ENCODE measurements at regions not wholly inside any gene's neighbourhood (a gene's known extent, or its start where the extent isn't known, plus 50 kb on each side); places are given as distances from the start of the nearest gene placed in this dataset.

DNA sequence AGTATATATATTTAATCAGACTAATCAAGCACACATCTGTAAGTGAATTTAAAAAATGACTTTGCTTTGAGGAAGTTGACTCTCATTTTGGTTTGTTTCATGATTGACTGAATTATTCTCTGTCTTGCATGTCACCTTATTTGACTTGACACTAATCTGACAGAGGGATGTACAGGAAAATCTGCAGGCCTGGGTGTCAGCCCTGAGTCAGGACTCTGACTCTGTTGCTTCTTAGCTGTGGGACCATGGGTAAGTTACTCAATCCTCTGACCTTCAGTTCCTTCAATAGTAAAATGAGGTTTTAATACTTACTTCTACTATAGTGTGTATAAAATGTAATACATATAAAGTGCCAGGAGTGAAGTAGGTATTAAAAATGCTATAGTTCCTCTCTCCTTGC is 415.9 kb downstream of the ARHGEF28 start:
- no peak for DNase-seq

DNA sequence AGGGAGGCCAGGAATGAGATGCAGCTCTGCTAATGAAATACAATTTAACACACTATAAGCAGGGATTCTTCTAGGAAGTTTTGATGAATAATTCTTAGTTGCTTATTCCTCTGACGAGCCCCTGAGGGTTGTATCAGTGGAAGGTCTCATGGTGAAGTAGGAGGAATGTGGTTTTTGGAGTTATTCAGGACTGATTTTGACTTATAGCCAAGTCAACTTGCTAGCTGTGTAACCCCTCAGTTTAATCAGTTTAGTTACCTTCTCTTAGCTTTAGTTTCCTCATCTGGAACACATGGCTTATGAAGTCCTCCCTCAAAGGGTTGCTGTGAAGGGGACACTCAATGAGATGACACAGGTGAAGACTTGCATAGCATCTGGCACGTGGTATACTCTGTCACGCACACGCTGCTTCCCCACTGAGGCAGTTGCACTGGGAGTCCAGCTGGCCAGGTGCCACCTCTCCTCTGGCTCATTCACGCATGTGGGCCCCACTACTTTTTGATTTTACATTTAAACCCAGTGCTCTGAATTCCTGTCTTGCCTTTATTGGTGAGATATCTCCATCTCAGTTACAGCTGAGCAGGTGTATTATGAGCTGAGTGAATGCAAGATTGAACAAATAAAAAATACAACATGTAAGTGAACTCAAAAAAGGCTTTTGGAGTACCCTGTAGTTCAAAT is 415.0 kb downstream of the ARHGEF28 start:
- DNase-seq = no peak

DNA sequence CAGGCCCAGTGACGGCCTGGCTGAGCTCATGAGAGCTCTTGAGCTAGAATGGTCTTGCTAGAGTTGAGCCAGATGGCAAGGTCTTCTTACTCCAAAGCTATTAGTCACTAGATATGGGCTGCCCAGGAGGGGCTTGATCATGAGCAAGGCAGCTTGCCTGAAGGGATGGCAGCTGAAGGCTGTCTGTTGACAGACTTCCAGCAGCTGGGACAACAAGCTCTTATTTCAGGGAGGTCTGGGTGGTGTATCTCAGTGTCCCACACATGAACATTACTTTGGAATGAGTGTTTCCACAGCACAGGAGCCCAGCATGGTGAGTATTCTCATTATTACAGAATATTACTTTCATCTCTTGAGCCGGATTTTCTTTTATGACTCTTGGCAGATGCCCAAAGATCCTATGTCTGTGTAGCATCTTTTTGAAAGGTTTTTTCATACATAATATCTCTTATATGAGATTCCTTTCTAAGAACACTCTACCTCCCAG is 414.1 kb downstream of the ARHGEF28 start:
- DNase-seq = no peak

DNA sequence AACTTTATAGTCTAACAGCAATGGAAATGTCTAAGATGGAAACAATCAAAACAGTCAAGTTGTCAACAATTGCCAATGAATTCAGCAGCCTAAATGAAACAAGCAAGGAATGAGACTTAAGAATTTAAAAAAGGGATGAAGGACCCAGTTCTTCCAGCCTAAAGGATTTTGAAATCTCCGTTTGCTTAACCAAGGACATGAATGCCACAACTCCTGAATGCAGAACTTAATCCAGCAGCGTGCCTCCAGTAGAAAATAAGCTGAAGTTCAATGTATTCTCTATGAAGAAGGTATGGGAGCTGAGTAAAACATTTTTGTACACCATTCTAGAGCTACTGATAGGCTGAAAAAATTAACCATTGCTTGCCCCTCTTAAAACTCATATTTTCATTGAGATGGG is 411.3 kb downstream of the ARHGEF28 start:
- no peak for DNase-seq

DNA sequence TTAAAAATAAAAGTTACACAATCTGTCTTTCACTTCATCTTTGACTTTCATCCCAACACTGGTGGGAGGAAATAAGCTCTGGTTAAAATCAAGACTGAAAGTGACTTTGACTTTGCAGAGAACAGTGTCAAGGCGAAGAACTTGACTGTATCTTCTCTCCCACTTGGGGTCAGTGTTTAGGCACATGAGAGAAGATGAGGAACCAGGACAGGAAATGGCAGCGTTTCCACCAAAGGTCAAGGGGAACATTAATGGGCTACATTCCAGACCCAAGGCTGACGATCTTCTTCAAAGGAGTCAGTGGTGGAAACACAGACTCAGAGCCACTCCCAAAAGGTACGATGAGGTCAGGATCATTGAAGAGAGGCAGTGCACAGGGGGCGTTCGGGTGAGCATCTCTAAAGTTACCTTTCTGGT is 409.5 kb downstream of the ARHGEF28 start:
- DNase-seq = peak; percentile 17

DNA sequence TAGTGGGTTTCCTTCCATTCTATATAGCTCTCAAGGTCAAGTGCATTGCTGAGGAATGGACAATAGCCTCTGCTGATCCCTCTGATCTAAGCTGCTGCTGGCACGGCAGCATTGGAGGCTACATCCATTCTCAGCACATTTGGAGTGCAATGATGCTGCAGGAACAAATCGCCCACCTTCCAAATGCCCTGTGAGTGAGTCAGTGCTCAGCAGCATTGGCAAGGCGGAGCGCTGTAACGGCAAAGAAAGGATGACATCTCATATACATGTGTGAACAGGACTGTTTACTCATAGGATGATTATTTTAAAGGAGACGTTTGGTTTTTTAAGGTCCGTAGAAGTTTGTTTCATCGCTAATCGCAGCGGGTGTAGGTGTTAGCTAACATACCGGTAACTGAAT is 408.7 kb downstream of the ARHGEF28 start:
- no peak for DNase-seq

DNA sequence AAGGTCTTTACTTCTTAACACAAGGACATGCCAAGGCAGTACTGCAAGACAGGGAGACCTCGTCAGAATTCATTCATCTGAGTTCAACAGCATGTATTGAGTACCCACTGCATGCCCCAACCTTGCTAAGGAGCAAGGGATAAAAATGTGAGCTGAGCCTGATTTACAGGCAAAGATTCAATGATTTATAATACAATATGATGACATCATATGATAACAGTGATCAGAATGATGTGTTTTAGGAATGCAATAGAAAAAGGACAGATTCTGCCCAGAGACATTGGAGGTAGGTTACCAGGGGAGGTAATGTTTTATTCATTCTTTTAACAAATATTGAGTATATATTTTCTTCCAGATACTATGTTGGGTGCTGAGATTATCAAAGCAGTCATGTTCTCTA is 406.6 kb downstream of the ARHGEF28 start:
- DNase-seq = no peak

DNA sequence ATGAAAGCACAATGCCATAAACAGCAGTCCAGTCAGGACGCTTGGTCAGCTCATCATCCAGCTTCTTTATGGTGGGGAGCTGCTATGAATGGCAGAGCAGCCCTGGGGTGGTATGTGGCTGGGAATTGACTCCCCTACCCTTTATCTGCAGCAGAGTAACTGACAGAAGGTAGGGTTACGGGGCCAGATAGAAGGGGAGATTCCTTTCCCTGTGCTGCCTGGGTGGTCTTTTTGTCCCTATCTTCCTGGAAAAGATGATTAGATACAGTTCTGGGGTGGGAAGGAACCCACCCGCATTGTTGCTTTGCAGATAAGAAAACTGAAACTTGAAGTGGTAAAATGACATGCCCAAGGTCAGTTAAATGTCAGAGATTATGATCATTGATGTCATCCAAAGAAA is 405.5 kb downstream of the ARHGEF28 start:
- DNase-seq = no peak

DNA sequence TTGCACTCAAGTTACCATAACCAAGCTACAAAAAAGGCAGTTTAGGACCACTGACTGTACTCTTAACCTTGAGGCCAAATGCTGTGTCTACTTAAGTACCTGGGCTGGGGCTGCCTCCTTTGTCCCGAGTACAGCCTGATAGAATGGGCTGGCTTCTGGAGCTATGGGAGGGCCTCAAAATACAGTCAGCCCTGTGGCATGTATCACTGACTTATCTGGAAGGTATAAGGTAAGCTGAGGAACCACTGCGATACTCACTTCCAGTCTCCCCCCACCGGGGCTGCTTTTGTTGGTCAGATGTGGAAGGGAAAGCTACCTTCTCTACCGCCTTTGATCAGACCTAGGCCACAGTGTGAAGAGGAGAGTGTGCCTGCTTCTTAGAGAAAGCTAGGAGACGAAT is 404.8 kb downstream of the ARHGEF28 start:
- no peak for DNase-seq

DNA sequence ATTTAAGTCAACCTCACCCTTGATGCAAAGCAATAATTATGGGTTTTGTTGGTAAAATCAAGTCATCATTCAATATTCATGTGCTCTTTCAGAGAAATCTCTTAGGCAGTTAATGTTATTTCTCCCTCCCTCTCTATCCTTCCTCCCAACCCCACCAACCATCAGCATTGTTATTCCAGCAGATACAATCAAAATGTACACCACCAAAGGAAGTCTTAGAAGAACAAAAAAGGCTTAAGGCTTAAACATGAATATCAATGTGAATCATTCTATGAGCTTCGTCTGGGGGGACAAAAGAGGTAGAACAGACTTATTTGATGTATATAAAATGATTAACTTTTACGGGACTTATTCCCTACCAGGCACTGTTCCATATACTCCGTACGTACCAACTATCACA is 404.4 kb downstream of the ARHGEF28 start:
- no peak for DNase-seq

DNA sequence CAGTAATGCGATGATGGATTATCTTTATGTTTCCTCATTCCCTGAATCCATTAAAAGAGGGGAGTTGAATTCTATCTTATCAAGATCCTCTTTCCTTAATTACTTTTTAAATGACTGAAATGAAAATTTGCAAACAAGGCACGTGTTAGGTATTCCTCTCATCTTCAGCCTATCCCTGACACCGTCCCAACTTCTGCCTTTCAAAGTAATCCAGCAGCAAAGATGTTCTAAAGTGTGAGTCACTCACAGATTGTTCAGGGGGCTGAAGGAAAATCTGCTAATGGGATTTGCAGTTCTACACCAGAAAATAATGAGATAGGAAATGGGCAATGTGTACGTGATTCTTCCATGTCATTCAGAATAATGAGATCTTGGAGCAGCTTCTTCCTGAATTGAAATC is 403.0 kb downstream of the ARHGEF28 start:
- no peak for DNase-seq

DNA sequence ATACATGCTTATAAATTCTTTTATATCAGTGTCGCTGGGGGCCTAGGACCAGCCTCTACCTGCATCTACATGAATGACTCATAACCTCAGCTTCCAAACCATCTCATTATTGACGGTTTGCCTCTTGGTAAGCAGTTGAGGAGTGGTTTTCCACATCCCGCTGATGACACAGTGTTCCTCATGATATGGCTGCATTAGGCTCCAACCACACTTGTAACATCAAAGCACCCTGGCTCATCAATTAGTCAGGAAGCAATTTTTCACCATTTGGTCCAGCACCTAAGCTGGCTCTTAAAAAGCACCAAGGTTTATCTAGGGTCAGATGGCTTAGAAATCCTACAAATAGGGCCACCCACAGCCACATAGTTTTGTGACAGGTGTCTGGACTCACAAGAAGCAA is 402.4 kb downstream of the ARHGEF28 start:
- DNase-seq = no peak

DNA sequence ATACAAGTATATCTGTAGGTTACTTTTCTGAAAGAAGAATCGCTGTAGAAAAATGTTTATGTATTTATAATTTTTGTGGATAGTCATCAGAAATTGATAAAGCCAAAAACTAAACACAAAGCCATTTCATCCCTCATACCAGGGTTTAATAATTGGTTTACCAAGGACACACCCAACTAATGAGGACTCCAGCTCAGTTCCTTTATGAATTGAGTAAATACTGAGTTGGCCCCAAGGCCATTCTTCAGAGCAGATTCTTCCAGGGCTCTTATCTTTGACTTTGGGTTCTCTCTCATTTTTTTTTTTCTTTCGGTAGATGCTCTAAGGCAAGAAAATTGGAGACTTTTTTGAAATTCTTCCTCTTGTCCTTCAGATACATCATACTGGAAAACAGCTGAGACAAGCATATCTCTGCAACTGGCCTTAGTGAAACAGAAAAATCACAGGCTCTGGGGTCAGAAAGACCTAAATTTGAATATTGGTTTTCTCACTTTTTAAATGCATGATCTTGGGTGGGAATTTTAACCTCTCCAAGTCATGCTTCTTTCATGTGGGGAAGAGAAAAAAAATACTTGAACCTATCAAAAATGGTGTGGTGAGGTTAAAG is 401.8 kb downstream of the ARHGEF28 start:
- no peak for DNase-seq

DNA sequence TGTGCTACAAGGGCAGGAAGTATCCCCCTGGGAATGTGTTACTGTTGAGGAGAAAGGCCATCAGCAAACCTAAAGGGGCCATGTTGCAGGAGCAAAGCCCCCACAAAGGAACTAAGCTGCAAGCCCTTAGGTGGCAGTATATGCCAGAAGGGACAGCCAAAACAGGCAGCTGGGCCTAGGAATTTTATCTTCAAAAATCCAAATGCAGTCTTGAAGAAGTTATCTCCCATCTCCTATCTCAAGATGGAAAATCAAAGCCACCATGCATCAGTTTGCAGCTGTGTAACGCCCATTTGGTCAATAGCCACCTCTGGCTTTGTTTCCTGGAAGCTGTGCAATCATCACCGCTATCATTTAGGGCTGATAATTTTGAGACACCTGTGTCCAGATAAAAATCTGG is 400.3 kb downstream of the ARHGEF28 start:
- no peak for DNase-seq

DNA sequence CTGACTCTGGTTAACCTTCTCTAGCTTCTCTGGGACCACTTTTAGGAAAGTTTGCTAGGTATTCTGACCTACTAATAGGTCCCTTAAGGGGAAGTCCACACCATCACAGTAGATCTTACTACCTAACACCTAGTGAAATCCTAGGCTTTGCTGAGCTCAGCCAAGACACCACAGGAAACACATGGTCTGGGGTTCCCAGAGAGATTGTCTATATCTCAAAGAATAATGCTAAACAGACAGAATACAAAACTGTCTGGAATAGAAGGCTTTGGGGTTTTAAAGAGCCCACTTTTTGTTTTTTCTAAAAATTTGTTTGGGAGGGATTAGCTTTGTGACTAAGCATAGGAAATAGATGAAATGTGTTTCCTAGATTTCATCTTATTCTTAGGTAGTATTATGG is 395.1 kb downstream of the ARHGEF28 start:
- no peak for DNase-seq

DNA sequence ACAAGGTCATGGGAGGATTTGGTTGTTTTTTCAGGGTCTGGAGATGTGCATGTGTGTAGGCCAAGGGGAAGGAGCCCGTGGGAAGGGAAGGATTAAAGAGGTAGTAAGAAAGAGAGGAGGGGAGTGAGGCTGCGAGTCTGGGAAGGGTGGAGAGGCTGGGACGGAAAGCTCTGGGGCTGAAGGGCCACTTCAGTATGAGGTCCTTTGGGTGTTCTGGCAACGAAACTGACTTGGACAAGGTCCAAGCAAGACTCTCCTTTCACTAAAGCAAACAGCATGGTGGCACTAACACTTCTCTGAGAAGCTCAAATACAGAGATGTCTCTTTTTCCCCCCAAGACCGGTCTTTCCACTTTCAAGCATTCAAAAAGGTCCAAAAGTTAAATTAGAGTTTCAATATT is 394.5 kb downstream of the ARHGEF28 start:
- DNase-seq = no peak

DNA sequence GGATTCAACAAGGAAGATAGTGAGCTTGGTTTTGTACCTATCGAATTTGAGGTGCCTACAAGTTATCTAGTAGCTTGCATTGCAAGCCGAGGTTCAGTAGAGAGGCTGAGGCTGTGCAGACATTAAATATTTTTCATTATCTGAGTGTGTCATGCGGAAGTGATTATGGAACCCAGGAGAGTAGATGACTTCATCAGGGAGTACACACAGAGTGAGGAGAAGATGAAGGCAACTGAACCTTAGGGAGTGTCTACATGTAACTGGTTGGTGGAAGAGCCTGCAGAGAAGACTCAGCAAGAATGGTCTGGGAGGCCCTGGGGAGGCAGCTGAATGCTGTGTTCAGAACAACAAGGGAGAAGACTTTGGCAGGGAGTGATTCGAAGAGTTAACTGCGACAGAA is 393.9 kb downstream of the ARHGEF28 start:
- no peak for DNase-seq

DNA sequence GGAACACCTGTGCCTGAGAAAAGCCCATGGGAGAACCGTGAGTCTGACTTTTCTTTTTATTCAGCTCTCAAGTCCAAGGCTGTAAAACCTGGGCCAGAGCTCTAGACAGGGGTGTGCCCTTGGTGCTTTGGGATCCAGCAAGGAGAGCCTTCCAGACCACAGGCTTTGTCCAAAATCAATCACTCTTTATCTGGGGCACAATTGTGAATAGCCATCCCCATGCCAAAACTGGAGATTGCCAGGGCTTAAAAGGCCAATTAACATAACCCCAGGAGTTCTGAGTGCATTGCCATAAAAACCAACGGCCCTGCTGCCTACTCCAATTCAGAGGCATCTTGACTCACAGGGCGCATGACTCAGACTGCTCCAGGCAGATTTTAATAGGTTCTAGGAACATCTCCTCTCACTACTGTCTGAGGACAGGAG is 391.8 kb downstream of the ARHGEF28 start:
- no peak for DNase-seq

DNA sequence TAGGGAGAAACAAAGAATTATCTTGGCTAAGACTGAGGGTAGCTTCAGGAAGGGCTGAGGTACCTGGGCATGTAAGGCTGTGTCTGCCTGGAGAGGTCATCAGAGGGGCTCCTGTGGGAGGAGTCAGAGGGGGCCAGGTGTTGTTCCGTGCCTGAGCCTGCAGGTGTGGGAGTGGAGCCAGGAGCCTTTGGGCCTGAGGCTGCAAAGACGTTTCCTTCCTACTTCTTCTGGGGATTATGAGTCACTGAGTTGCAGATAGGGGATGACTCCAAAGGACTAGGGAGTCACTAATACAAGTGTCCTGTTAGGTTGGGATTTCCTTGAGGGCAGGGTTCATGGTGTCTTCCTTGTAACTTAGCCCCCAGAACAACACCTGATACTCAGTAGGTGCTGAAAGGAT is 391.1 kb downstream of the ARHGEF28 start:
- no peak for DNase-seq

DNA sequence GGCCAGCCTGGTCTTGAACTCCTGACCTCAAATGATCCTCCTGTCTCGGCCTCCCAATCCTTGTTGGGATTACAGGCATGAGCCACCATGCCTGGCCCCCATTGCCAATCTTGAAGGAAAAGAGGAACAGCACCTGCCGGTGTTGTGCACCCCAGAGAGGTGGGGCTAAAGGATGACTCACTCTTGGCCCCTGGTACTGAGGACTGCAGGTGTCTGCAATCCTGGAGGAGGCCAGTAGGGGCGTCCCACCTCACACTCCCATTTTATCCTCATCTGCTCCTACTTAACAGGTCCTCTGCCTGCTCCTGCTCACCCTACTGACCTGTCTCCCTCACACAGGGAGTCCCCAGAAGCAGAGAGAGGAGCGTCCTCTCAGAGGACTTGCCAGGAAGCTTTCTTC is 390.4 kb downstream of the ARHGEF28 start:
- peak; percentile 1 for DNase-seq

DNA sequence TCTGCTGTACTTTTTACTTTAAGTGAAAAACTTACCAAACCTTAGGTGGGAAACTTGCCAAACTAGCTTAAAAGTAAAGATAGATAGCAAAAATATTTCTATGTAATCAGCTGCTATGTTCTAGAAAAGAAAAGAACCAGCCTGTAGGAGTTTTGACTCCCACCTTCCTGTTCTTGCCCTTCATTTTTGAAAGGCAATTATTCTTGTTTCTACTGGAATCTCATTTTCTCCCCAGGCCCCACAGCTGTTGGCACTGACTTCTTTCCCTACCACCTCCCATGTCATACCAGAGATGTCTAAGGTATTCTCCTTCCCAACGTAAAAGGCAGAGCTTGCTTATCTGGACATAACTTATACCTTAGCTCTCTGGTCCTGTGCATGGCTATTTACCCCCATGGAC is 389.7 kb downstream of the ARHGEF28 start:
- no peak for DNase-seq

DNA sequence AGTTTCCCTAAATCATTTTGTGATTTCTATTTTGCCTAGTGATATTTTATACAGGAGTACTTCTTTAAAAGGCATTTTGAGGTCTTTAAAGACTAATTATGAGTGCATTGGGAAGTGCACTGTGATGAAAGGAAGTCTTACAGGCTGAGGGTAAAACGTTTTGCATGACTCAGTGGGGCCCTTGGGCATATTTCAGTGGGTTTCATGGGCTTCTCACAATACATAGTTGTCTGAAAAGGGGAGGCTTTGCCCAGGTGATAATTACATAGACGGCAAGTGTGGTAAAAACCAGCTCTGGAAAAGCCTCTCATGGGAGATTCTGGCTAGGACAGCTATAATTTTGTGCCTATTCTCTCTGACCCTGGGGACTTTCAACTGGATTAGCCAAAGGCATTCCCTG is 387.2 kb downstream of the ARHGEF28 start:
- no peak for DNase-seq

DNA sequence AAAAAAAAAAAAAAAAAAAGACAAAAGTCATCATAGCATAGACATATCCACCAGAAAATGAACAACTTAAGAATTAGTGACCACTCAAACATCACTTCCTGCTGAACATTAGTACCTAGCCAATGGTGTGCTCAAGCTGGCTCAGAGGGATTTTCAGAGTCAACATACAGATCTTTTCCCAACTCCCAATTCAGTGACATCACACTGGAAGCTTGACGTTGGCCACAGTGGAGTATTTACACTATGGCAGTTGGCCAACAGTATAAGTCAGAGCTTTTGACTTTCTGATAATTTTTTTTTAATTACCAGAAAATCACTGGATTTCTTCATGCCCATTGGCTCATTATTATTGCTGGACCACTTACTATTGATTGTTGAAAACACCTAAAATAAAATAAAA is 383.5 kb downstream of the ARHGEF28 start:
- DNase-seq = no peak

DNA sequence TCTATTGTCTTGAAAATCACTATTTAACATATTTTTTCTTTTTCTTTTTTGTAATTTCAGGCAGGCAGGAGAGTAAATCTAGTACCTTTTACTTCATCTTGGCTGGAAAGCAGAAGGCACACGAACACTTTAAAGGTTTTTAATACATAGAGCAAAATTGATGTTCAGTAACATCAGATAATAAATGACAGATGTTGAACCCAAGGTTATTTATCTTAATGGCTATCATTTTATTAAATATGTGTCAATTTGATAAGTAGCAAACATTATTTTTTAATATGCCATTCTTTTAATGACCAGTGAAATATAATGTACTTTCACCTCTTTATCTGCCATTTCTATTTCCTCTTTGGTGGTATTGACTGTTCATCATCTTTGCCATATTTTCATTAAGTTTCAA is 381.2 kb downstream of the ARHGEF28 start:
- DNase-seq = no peak

DNA sequence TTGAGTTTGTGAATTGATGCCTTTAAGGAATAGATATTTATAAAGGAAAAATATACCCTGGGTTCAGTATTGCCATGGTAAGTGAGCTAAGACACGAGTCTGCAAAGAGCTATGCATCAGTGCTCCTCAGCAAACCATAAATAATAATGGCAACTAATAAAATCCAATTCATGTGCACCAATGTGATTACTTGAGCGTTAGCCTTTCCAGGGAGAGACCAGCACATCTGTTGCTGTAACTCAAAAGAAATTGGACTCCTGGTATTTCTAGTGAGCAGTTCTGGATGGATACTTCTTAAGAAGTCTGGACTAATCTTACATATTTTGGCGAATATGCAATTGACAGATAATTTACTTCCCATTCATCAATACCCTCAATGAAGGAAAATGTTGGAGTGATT is 373.3 kb downstream of the ARHGEF28 start:
- no peak for DNase-seq
